GM23248 (cell line): ENCODE measurements at regions not wholly inside any gene's neighbourhood (a gene's known extent, or its start where the extent isn't known, plus 50 kb on each side); places are given as distances from the start of the nearest gene placed in this dataset.

ENCODE experiments used
- DNase-seq: peaks from one replicate; pipeline ENCODE4 v3.0.0-alpha.2; 2015
- H2AFZ ChIP-seq: fragments of 200-600 bp; sonication (generic); 2 replicates; pipeline ENCODE4 v1.6.1; 2016; ENCODE audit warnings: antibody characterized with exemption
- H3F3A ChIP-seq: fragments of 200-600 bp; sonication (generic); 2 replicates; pipeline ENCODE4 v1.6.1; 2016; ENCODE audit warnings: mild to moderate bottlenecking, antibody characterized with exemption, mixed run types; ENCODE audit not compliant: insufficient read depth
- H3K27ac ChIP-seq: fragments of 200-600 bp; sonication (generic); 2 replicates; pipeline ENCODE4 v1.5.1; 2016; ENCODE audit warnings: mild to moderate bottlenecking
- H3K27me3 ChIP-seq: fragments of 200-600 bp; sonication (generic); replicated peaks from 2 replicates; pipeline ENCODE4 v1.6.1; 2016; ENCODE audit warnings: mild to moderate bottlenecking; ENCODE audit not compliant: insufficient read depth
- H3K36me3 ChIP-seq: fragments of 200-600 bp; sonication (generic); 2 replicates; pipeline ENCODE4 v1.6.1; 2016; ENCODE audit warnings: low read depth, mild to moderate bottlenecking
- H3K4me1 ChIP-seq: fragments of 200-600 bp; sonication (generic); 2 replicates; pipeline ENCODE4 v1.6.1; 2016; ENCODE audit warnings: mild to moderate bottlenecking; ENCODE audit not compliant: insufficient read depth
- H3K4me2 ChIP-seq: fragments of 200-600 bp; sonication (generic); one replicate; pipeline ENCODE4 v1.6.1; 2016; ENCODE audit warnings: mild to moderate bottlenecking; ENCODE audit not compliant: unreplicated experiment
- H3K4me3 ChIP-seq: fragments of 200-600 bp; sonication (generic); 2 replicates; pipeline ENCODE4 v1.5.1; 2016; ENCODE audit warnings: mild to moderate bottlenecking
- H3K79me2 ChIP-seq: fragments of 200-600 bp; sonication (generic); 2 replicates; pipeline ENCODE4 v1.6.1; 2016; ENCODE audit warnings: mild to moderate bottlenecking; ENCODE audit not compliant: insufficient read depth
- H3K9ac ChIP-seq: fragments of 200-600 bp; sonication (generic); 2 replicates; pipeline ENCODE4 v1.6.1; 2016; ENCODE audit warnings: mild to moderate bottlenecking
- H3K9me2 ChIP-seq: fragments of 200-600 bp; sonication (generic); 2 replicates; pipeline ENCODE4 v1.6.1; 2016; ENCODE audit warnings: mixed run types, mild to moderate bottlenecking, moderate library complexity; ENCODE audit not compliant: insufficient read depth
- H3K9me3 ChIP-seq: fragments of 200-600 bp; sonication (generic); one replicate; pipeline ENCODE4 v1.6.1; 2017; ENCODE audit warnings: low read depth
- H4K20me1 ChIP-seq: fragments of 200-600 bp; sonication (generic); 2 replicates; pipeline ENCODE4 v1.6.0; 2016; ENCODE audit not compliant: insufficient read depth
- EZH2 ChIP-seq: fragments of 200-600 bp; sonication (generic); IDR thresholded peaks from 2 replicates; pipeline ENCODE4 v1.6.1; 2018; ENCODE audit warnings: antibody characterized with exemption, mild to moderate bottlenecking; ENCODE audit not compliant: insufficient read depth, poor library complexity, severe bottlenecking
- EZH2phosphoT487 ChIP-seq: fragments of 200-600 bp; sonication (generic); IDR thresholded peaks from 2 replicates; pipeline ENCODE4 v1.6.1; 2018; ENCODE audit warnings: antibody characterized with exemption, moderate library complexity, mild to moderate bottlenecking, low read depth; ENCODE audit not compliant: insufficient read depth
- WGBS, 2 experiments: methylation state at CpG; one replicate each; pipeline ENCODE4 v1.1.6; 2015 to 2017; ENCODE audit warnings: low lambda C conversion rate in 2 of 2, low coverage in 1 of 2; ENCODE audit errors: missing lambda C conversion rate in 2 of 2; 5-methylcytosine and 5-hydroxymethylcytosine counted together
- in situ Hi-C: fragments of 300-500 bp; cut with MboI; formaldehyde crosslinking; loops from 2 replicates; pipeline ENCODE4 v1.15.0; 2020

GRCh38 chr7:33771422-33771821 is 133.9 kb upstream of the BMPER start:
- peak; percentile 19 for DNase-seq
- peaks cover 22% of the 10 kb centered on the region for H3F3A ChIP-seq
- H4K20me1 ChIP-seq = no peaks in the 10 kb centered on the region
- no peaks in the 10 kb centered on the region for H3K27me3 ChIP-seq
- H3K4me1 ChIP-seq = peaks cover 13% of the 10 kb centered on the region
- WGBS, 2 experiments = 93 to 98% methylated on average over 3 of the region's 3 CpGs
- H3K36me3 ChIP-seq = no peaks in the 10 kb centered on the region
- in situ Hi-C loops = no loop called here
- H3K9me2 ChIP-seq = peaks cover 6% of the 10 kb centered on the region; the same call in 1 of the 2 replicates
- no peak overlapping the region for H3K27ac ChIP-seq
- H3K79me2 ChIP-seq = no peaks in the 10 kb centered on the region
- H3K4me2 ChIP-seq = no peak overlapping the region
- H3K4me3 ChIP-seq = no peak overlapping the region
- no peaks in the 10 kb centered on the region for H3K9me3 ChIP-seq
- no peak overlapping the region for H3K9ac ChIP-seq
- H2AFZ ChIP-seq = no peak overlapping the region
- TF ChIP-seq EZH2phosphoT487 = no peak
- TF ChIP-seq EZH2 = no peak

GRCh38 chr7:33773053-33773452 is 132.3 kb upstream of the BMPER start:
- Histone ChIP-seq H3K4me2 (peak overlapping the region; percentile 47), H3K27ac (peak overlapping the region; percentile 58)
- in situ Hi-C loops = no loop called here

GRCh38 chr7:33774762-33775523 is 130.4 kb upstream of the BMPER start:
- peaks cover 6% of the 10 kb centered on the region; the same call in 1 of the 2 replicates for H3K9me2 ChIP-seq
- no peak for TF ChIP-seq EZH2phosphoT487
- no peak for TF ChIP-seq EZH2
- H3K9ac ChIP-seq = no peak overlapping the region
- 88 to 96% methylated on average over 6 of the region's 6 CpGs for WGBS, 2 experiments
- in situ Hi-C loops = no loop called here
- H3K4me1 ChIP-seq = peaks cover 10% of the 10 kb centered on the region
- H4K20me1 ChIP-seq = no peaks in the 10 kb centered on the region
- no peak overlapping the region for H3K4me3 ChIP-seq
- no peaks in the 10 kb centered on the region for H3K27me3 ChIP-seq
- no peaks in the 10 kb centered on the region for H3K79me2 ChIP-seq
- H3F3A ChIP-seq = peaks cover 22% of the 10 kb centered on the region
- no peak overlapping the region for H3K4me2 ChIP-seq
- no peaks in the 10 kb centered on the region for H3K9me3 ChIP-seq
- H3K27ac ChIP-seq = no peak overlapping the region
- H3K36me3 ChIP-seq = no peaks in the 10 kb centered on the region
- DNase-seq = peak; percentile 15
- H2AFZ ChIP-seq = no peak overlapping the region

More at GRCh38 chr7:33773053-33773452, 132.3 kb upstream of the BMPER start:
- TF ChIP-seq EZH2 (no peak), EZH2phosphoT487 (no peak)
- peak; percentile 88 for DNase-seq
- Histone ChIP-seq H3K79me2 (no peaks in the 10 kb centered on the region), H4K20me1 (no peaks in the 10 kb centered on the region), H3K9me2 (peaks cover 6% of the 10 kb centered on the region; the same call in 1 of the 2 replicates), H2AFZ (no peak overlapping the region), H3K4me1 (peaks cover 10% of the 10 kb centered on the region), H3K4me3 (no peak overlapping the region), H3K36me3 (no peaks in the 10 kb centered on the region), H3K27me3 (no peaks in the 10 kb centered on the region), H3K9me3 (no peaks in the 10 kb centered on the region), H3K9ac (peak overlapping the region; percentile 29), H3F3A (peaks cover 22% of the 10 kb centered on the region)

- peaks cover 22% of the 10 kb centered on the region for H3F3A ChIP-seq
- H3K4me1 ChIP-seq = peaks cover 10% of the 10 kb centered on the region
- no peaks in the 10 kb centered on the region for H3K36me3 ChIP-seq
- TF ChIP-seq EZH2phosphoT487 = no peak
- TF ChIP-seq EZH2 = no peak
- no peaks in the 10 kb centered on the region for H3K9me3 ChIP-seq
- no peak overlapping the region for H3K9ac ChIP-seq
- no peaks in the 10 kb centered on the region for H3K79me2 ChIP-seq
- no peak overlapping the region for H2AFZ ChIP-seq
- H3K27ac ChIP-seq = no peak overlapping the region
- WGBS, 2 experiments = 95 to 98% methylated on average over 4 of the region's 4 CpGs
- peaks cover 6% of the 10 kb centered on the region; the same call in 1 of the 2 replicates for H3K9me2 ChIP-seq
- no peak overlapping the region for H3K4me3 ChIP-seq
- H3K4me2 ChIP-seq = no peak overlapping the region
- H4K20me1 ChIP-seq = no peaks in the 10 kb centered on the region
- in situ Hi-C loops = no loop called here
- DNase-seq = no peak
- H3K27me3 ChIP-seq = no peaks in the 10 kb centered on the region
These were observed 129.5 kb upstream of the BMPER start for GRCh38 chr7:33775790-33776189.

- H3K27me3 ChIP-seq = no peaks in the 10 kb centered on the region
- in situ Hi-C loops = no loop called here
- H3K27ac ChIP-seq = no peak overlapping the region
- H3K4me1 ChIP-seq = peaks cover 10% of the 10 kb centered on the region
- no peak overlapping the region for H2AFZ ChIP-seq
- DNase-seq = peak; percentile 80
- H4K20me1 ChIP-seq = no peaks in the 10 kb centered on the region
- no peak overlapping the region for H3K9ac ChIP-seq
- H3K4me3 ChIP-seq = no peak overlapping the region
- H3K9me3 ChIP-seq = no peaks in the 10 kb centered on the region
- no peak overlapping the region for H3K4me2 ChIP-seq
- peaks cover 22% of the 10 kb centered on the region for H3F3A ChIP-seq
- no peaks in the 10 kb centered on the region for H3K79me2 ChIP-seq
- peaks cover 6% of the 10 kb centered on the region; the same call in 1 of the 2 replicates for H3K9me2 ChIP-seq
- WGBS, 2 experiments = 13 to 25% methylated on average over 3 of the region's 3 CpGs
- H3K36me3 ChIP-seq = no peaks in the 10 kb centered on the region
- TF ChIP-seq EZH2phosphoT487 (no peak), EZH2 (no peak)
These were observed 128.6 kb upstream of the BMPER start for GRCh38 chr7:33776788-33777187.
